ENCODE measurements at regions not wholly inside any gene's neighbourhood (a gene's known extent, or its start where the extent isn't known, plus 50 kb on each side); places are given as distances from the start of the nearest gene placed in this dataset.
"Not testable (repeated sequence)": the region's sequence is repeated elsewhere in the genome, so short reads cannot be mapped to it uniquely, and the experiment has no call there.

- no peak for DNase-seq (ENCODE audit: low read depth)
Observed at GRCh38 chr10:28354511-28354910, 51.6 kb upstream of the MPP7 start.

GRCh38 chr10:28355376-28355775 lies 52.5 kb upstream of the MPP7 start:
- DNase-seq (ENCODE audit: low read depth), result no peak

GRCh38 chr10:28359334-28359733 lies 56.5 kb upstream of the MPP7 start:
- no peak for DNase-seq (ENCODE audit: low read depth)

GRCh38 chr10:28360175-28360574 lies 57.3 kb upstream of the MPP7 start:
- DNase-seq (ENCODE audit: low read depth), result no peak

GRCh38 chr10:28363376-28363775 lies 60.5 kb upstream of the MPP7 start:
- no peak for DNase-seq (ENCODE audit: low read depth)

GRCh38 chr10:28365840-28366239 lies 63.0 kb upstream of the MPP7 start:
- DNase-seq (ENCODE audit: low read depth), result no peak

GRCh38 chr10:28366994-28367393 lies 64.1 kb upstream of the MPP7 start:
- no peak for DNase-seq (ENCODE audit: low read depth)

GRCh38 chr10:28367413-28367812 lies 64.5 kb upstream of the MPP7 start:
- DNase-seq (ENCODE audit: low read depth), result no peak

GRCh38 chr10:28367929-28368484 lies 65.1 kb upstream of the MPP7 start:
- DNase-seq (ENCODE audit: low read depth), result no peak

GRCh38 chr10:28370107-28370835 lies 67.4 kb upstream of the MPP7 start:
- DNase-seq (ENCODE audit: low read depth), result no peak

- not testable (repeated sequence) for DNase-seq (ENCODE audit: low read depth)
Observed at GRCh38 chr10:28371638-28372037, 68.8 kb upstream of the MPP7 start.

GRCh38 chr10:28374036-28374435 lies 71.2 kb upstream of the MPP7 start:
- DNase-seq (ENCODE audit: low read depth), result no peak

- DNase-seq (ENCODE audit: low read depth), result peak; percentile 8
Observed at GRCh38 chr10:28375399-28376354, 72.8 kb upstream of the MPP7 start.

GRCh38 chr10:28378986-28379585 lies 76.2 kb upstream of the MPP7 start:
- DNase-seq (ENCODE audit: low read depth), result no peak

GRCh38 chr10:28381466-28381865 lies 78.6 kb upstream of the MPP7 start:
- DNase-seq (ENCODE audit: low read depth), result no peak

- DNase-seq (ENCODE audit: low read depth), result peak; percentile 74
Observed at GRCh38 chr10:28381903-28382347, 79.1 kb upstream of the MPP7 start.

- peak; percentile 59 for DNase-seq (ENCODE audit: low read depth)
Observed at GRCh38 chr10:28382525-28383269, 79.8 kb upstream of the MPP7 start.

- no peak for DNase-seq (ENCODE audit: low read depth)
Observed at GRCh38 chr10:28384557-28384956, 81.7 kb upstream of the MPP7 start.

GRCh38 chr10:28385748-28386502 lies 83.1 kb upstream of the MPP7 start:
- DNase-seq (ENCODE audit: low read depth), result no peak

GRCh38 chr10:28386503-28386868 lies 83.6 kb upstream of the MPP7 start:
- no peak for DNase-seq (ENCODE audit: low read depth)

- no peak for DNase-seq (ENCODE audit: low read depth)
Observed at GRCh38 chr10:28387140-28387539, 84.3 kb upstream of the MPP7 start.

Measured in stromal cell of bone marrow (primary cell).